LoVo (cell line): ENCODE measurements at regions not wholly inside any gene's neighbourhood (a gene's known extent, or its start where the extent isn't known, plus 50 kb on each side); places are given as distances from the start of the nearest gene placed in this dataset.

ENCODE experiments used
- DNase-seq: peaks from one replicate; pipeline ENCODE4 v3.0.0-alpha.2; 2016; ENCODE audit warnings: low spot score

DNA sequence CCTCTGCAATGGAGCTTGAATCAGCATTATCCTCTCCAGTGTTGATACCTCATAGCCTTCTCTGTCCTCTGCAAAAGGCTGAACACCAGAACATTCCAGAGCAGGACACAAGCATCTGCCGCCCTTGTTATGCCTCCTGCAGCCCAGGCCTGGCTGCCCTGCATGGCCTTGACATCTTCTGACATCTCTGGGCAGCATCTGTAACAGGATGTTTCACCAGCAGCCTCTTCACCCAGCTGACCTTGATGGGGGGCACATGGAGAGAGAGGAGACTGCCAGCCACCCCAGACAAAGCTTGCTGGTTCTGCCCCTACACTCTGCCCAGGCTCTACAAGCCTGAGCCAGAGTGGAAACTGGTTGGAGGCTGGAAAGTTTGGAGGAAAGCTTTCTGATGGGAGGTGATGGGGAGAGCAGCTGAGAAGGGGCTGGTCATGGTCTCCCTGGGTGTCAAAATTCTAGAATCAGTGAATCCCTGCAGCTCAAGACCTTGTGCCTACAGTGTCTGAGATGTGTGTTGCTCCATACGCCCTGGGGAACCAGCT, 145.1 kb downstream of the MRPL14 start:
- no peak for DNase-seq

DNA sequence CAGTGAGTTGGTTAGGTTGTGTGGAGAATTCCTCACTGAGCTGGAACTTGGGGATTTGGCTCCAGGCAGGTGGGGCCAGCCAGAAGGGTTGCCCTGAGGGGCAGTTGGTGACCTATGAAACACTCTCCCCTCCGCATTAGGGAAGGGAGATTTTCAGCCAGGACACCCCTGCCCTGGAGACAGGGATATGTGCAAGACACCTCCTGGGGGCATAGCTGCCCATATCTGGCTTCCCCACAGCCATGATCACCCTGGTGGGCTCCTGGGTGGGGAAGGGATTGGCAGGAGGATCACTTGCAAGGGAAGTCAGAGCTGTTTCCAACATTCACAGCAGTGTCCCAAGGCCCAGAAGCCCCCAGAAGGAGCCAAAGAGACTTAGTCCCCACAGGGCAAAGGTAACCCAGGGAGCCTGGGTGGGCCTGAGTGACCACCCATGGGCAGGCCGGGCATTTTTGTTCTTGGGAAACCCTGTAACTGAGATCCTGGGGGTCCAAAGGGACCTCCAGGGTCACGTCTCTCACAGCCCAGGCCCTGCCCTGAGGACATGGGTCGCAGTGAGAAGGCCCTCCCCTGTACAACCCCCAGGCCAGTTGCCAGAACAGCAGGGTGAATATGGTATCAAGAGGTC, 145.8 kb downstream of the MRPL14 start:
- DNase-seq: no peak

DNA sequence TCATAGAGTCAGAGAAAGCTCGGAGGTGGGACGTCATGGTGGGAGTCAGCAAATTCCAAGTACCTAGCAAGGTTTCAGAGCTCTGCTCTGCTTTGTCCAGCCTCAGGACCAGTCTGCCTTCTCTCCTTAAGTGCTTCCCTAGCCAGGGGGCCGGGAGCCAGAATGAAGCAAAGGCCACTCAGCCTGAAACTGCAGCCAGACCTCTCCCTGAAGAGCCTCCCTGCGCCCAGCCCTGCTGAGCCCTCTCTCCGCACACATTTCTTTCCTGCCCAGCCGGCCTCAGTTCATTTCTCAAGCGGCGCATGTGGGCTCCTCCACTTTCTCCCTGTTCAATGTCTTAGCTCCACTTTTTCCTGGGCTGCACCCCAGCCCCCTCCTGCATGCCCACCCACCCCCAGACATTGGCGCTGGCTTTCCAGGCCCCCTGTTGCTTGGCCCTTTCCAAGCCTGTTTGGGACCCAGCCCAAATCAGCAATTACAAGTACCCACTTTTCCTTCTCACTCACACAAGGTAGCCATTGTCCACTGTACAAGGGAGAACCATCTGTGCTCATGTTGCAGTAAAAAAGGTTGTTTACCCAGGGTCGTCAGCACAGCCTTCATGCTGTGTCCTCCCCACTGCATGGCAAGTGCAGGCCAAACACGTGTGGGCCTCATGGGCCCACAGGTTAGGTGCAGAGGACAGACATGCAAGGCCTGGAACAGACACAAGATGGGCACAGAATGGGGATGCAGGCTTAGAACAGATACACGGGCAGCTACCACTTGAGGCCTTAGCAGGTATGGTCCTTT, 147.1 kb downstream of the MRPL14 start:
- no peak for DNase-seq

DNA sequence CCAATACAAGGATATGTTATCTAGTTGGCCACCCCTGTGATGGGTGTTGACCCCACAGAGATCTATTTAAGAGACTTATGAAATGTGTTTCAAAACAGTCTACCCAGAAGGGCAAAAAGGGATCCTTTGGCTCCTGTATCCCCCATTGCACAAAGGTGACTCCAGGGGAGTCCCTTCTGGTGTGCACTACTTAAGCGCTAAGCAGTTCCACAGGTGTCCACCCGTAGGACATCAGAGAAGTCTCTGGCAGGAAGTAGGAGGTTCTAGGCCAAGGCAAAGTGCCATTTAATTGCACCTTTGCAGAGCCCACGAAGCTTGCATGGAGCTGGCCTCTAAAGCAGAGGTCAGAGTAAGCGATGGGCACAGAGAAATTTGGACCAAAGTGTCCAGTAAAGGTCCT, 147.7 kb downstream of the MRPL14 start:
- no peak for DNase-seq

DNA sequence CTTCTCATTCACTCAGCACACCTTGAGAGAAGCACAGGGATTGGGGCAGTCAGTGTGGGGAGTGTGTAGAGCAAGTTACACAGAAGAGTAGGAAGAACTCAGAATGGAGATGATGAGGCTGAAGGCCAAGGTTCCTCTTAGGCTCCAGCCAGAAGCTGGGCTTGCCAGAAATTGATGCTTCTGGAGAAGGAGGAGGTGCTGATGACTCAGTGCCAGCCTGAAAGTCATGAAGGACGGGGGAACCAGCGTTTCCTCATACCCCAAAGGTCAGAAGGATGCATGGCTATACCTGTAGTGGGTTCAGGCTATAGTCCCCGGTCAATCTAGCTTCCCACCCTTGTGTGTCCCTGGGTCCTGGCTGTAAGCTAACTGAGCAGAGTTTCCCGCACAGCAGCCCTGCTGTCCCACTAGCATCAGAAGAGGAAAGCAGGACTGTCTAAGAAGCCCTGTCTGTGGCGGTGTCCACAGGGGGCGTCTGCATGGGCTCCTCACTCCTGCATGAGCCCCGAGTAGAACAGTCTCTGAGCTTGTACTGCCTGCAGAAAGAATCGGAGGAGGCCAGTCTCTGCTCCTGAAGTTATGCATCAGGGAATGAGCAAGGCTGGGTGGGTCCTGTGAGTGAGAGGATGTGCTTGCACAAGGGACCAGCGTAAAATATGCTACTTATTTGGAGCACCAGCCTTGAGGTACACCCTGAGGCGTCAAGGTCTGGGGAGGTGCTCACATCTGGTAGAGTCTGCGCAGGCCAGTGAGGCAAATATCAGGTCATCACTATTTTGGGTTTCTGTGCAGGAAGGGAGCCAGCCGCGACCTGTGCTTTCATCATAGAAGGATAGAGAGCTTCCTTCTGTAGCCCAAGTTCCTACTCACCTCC, 148.5 kb downstream of the MRPL14 start:
- DNase-seq: no peak

DNA sequence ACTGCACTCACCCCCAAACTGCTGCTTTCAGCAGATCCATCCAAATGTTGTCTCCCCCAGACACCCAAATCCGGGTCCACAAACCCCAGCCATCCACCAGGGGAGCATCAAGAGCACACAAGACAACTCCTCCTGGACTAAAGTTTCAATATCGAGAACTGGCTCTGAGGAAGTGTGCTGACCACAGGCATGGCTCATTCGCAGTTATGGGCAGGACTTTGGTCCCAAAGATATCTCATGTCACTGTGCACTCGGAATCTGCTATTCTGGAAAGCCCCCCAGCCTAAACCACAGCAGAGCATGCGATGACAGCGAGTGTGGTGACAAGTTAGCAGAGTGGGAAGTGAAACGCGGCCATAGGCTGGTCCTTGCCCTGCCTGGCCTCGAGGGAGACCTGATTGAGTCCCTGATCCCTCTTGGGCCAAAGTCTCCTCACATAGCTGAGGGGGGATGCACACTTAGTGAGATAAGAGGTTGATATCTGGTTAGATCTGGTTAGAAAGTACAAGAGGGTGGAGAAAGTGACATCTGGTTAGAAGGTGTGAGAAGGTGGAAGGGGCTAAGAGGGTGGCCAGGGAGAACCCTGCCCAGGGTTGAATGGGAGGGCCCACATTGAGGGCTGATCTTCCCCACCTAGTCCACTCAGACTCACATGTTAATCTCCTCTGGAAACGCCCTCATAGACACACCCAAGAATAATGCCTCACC, 149.7 kb downstream of the MRPL14 start:
- no peak for DNase-seq

DNA sequence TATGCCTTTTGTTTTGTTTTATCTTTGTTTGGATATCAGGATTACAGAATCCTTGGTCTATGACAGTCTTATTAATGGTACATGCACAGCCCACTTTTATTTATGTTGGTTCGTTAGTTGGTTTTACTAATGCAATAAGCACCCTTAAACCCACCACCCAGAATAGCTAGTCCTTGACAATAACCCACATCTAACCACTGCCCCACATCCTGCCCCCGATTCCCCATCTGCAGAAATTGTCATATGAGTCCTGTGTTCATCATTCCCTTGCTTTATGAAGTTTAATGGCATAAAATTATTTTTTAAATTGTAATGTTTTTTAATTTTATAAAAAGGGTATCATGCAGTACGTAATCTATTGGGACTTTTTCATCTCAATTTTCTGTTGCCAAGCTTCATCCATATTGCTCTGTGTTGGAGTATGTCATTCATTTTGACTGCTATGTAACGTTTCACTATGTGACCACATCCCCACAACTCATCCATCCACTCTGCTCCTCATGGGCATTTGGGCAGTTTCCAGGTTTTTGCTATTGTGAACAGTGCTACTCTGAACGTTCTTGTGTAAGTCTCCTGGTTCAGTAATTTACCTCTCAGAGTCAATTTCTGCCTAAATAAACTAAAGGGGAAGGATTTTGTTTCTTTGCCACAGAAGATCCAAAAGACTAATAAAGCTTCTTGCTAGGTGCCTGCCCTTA, 150.4 kb downstream of the MRPL14 start:
- no peak for DNase-seq

DNA sequence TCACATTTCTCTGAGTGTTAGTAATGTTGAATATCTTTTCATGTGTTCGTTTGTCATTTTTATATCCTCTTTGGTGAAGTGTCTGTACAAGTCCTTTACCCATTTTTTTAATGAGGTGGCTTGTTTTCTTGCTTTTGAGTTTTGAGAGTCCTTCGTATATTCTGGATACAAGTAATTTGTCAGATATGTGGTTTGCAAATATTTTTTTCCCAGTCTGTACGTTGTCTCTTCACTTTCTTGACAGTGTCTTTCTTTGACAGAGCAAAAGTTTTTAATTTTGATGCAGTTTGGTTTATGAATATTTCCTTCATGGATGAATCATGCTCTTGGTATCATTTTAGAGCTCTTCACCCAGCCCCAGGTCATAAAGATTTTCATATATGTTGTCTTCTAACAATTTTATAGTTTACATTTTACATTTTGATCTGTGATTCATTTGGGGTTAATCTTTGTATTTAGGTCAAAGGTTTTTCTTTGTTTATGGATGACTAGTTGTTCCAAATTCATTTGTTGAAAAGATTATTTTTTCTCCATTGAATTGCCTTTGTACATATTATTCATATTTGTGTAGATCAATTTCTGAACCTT, 152.5 kb downstream of the MRPL14 start:
- no peak for DNase-seq

DNA sequence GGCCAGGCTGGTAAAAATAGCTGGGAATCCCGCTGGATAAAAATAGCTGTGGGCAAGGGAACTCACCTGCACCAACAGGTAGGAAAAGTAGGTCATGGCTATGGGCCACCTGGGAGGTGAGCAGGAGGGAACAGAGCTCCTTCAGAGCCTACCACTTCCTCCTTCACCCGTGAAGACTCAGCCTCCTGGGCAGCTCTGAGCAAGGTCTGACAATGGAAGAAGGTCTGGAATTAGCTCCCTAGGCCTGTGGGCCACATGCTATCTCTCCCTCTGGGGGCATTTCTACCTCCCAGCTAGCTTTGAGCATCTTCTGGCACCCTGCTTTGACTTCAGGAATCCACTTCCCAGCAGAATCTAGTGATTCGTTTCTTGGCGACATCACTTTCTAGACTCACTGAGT, 153.9 kb downstream of the MRPL14 start:
- DNase-seq: no peak

DNA sequence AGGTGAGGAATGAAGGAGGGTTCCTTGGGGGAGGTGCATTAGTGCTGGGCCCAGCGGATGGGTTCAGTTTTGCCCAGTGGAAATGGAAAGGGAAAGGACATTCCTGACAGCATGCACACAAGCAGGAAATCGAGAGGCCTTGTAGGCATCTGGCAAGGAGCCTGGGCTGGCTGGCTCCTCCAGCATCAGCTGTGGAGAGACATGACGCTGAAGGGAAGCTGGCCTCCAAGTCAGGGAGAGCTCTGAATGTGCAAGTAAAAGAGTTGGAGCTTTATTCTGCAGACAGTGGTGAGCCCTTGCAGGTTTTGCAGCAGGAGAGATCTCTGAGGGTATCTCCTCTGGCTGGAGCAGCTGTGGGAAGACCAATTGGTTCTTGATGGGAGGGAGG, 154.3 kb downstream of the MRPL14 start:
- DNase-seq: no peak

DNA sequence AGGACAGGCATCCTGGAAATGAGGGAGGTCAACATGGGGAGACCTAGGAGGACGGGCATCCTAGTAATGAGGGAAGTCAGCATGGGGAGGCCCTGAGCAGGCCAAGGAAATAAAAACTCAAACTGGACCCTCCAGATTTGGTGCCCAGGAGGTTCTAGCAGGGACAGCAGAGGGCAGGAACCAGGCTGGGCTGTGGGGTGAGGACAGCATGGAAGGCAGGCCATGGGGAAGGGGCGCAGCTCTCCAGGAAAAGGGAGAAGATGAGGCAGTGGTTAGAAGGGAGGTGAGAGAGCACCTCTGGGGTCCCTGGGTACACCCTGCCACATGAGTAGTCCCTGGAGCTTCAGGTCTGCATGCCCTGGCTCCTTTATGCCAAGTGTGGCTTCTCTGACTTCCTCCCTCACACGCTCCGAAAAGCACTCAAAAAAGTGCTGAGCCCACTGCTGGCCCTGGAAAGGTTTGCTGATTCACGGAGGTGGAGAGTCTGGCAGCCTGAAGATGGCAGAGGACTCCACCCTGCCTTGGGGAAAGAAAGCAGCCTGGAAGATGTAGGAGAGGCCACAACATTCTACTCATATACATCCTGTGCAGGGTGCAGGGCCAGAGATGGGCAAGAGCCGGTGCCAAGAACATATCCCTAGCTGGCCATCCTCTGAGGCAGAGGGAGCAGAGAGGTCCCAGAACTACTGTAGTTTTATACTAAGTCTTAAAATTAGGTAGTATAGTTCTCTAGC, 154.9 kb downstream of the MRPL14 start:
- DNase-seq: no peak

DNA sequence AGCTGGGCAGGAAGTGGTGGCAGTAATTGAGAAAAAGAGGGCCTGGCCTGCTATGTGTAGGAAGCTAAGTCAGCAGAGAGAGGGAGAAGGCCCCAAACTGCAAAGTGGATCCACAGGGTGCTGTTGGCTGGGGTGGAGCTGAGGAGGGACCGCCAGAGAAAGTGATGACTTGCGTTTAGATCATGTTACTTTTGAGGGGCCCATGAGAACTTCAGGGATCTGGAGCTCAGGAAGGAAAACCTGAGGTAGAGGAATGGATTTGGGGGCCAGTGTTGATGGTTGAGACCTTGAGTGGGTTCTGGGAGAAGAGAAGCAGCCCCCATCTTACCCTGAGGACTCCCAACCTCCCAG, 155.5 kb downstream of the MRPL14 start:
- DNase-seq: no peak

DNA sequence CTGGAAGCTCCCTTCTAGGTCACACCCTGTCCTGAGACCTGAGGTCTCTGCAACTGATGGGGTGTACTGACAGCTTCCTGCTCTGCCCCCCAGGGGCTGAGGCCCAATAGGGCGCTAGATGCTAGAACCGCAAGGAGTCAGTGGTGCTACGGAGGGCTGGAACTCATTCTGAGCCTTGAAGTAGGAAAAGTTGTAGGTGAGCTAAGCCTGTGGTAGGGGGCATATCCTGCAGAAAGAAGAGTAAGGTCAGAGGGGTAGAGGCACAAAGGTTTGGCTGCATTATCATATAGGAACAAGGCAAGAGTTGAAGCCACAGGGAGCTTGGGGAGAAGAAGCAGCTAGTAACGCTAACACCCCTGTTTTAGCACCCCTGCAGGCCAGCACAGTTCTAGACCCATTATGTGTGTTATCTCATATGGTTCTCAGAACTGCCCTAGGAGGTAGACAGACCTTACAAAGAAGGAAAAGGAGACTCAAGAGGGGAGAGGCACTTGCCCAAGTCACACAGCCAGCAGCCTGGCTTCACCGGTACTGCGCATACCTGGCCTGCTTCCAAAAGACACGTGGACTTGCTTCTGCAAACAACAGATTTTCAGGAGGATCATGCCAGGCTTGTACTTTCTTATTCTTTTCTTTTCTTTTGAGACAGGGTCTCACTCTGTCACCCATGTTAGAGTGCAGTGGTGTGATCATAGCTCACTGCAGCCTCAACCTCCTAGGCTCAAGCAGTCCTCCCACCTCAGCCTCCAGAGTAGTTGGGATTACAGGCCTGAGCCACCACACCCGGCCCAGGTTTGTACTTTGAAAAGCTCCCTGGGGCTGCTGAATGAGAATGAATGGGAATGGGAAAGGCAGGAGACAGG, 156.1 kb downstream of the MRPL14 start:
- DNase-seq: no peak

DNA sequence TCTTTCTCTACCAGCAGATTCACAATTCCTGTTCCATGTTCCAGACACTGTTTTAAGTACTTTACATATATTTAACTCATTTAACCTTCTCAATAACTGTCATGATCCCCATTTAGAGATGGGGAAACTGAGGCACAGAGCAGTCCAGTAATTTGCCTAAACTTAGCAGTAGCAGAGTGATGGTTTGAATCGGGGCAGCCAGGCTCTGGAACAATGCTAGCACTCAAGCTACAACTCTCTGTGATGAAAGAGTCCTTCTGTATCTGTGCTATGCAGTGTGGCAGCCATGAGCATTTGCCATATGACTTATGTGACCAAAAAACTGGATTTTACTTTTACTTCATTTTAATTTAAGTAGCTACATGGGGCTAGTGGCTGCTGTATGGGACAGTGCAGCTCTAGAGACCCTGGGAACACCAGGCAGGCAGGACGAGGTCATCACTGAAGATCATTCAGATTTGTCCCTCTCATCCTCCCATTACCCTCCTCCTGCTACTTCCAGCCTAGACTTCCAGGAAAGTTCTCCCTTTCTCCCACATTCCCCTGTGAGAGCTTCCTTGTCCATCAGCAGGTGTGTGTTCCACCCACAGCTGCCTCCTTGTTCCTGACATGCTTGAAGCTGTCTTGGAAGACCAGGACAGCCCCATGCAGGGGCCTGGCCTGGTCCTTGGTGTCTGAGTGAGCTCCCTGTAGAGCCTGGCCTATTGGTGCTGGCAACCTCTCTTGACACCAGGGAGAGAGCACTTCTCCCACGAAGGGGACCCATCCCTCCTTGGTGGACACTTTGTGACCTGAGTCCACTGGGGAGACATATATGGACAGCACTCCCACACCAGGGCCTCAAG, 157.0 kb downstream of the MRPL14 start:
- DNase-seq: no peak

DNA sequence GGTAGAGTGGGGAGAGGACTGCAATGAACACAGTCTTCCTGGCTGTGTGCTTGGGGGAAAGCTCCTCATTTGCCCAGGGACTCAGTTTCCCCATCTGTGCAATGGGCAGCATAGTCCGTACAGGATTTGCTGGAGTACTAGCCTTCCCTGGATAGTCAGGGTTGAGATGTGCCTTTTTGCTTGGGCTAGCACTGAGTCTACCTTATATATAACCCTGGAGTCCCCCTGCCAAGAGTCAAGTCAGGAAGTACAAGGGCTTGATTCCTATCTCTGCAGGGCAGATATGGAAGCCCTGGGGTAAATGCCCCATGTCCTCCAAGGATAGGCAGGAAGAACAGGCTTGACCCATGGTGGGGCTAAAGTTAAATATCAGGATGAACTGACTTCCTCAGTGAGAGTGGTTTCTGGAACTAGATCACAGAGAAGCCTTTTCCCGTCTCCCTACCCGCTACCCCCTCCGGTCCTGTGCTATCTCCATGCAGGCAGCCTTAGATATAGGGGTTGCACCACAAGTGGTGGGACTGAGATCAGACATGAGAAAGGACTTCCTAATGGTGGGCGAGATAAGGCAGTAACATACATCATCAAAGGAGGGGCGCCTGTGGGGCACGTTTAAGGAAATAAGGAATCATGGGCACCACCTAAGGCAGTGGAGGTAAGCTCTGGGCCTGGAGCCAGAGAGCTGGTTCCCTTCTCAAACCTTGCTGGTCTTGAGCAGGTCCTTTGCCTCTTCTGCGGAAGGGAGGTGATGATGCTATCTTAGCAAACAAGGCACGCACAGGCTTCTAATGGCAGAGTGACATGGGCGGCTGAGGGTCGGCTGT, 157.9 kb downstream of the MRPL14 start:
- DNase-seq: no peak

DNA sequence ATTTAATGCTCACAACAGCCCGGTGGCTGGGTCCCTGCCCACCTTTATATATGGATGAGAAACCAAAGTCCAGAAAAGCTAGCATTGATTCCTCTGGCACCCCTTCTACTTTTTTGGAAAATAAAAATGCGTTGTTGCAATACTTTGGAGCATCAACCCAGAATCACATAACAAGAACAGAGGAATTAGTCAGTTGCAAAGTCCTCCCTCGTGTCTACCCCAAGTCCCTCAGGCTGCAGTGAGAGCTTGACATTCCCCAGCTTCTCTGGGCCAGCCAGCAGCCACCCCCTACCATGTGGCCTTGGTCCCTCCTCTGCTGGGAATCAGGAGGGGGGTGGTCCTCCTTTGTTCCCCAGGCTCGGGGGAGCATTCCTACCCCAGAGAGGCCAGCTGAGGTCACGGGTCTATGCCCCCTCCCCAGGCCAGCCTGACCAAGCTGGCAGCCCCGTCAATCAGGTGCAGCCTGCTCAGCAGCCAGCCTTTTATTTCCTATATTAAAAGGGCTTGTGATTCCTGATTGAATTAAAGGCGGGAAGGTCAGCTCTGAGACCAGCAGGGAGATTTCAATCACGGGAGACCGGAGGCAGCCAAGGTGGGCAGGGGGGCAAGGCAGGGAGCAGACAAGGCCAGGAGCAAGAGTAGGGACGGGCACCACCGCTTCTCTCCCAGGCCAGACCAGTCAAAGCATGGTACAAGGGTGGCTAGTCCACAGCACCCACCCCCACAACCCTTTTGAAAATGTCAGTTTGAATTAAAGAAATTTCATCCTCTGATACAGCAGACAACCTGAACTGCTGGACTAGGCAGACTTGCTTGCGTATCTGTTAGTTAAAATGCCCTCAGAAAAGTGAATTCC, 158.9 kb downstream of the MRPL14 start:
- DNase-seq: no peak

DNA sequence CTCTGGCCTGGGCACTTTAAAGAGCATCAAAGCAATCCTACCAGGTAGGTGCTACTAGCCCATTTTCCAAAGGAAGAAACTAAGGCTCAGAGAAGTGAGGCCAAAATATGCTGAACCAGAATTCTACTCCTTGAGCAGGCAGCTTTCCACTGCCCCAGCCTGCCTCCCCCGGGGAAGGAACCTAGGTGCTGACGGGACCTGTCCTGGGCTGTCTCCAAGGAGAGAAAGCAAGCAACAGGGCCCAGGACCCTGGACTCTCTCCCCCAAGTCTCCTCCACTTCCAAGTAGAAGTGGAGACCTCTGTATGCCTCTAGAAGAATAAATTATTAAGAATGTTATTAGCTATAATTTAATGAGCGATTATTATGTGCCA, 159.5 kb downstream of the MRPL14 start:
- no peak for DNase-seq
